ENCODE measurements at regions not wholly inside any gene's neighbourhood (a gene's known extent, or its start where the extent isn't known, plus 50 kb on each side); places are given as distances from the start of the nearest gene placed in this dataset.

- TF ChIP-seq BACH2 (CRISPR knock-in tag; IDR thresholded peaks at IDR 0.05; ENCODE audit: borderline replicate concordance) (no peak), ZNF565 (CRISPR knock-in tag; conservative IDR thresholded peaks at IDR 0.05; ENCODE audit: low read depth) (no peak), ISL1 (CRISPR knock-in tag; IDR thresholded peaks at IDR 0.05) (no peak), CREB5 (CRISPR knock-in tag; IDR thresholded peaks at IDR 0.05; ENCODE audit: low read depth) (no peak), ARNTL (CRISPR knock-in tag; IDR thresholded peaks at IDR 0.05; ENCODE audit: borderline replicate concordance, low read depth) (no peak), SNAI2 (CRISPR knock-in tag; IDR thresholded peaks at IDR 0.05) (no peak), OSR1 (CRISPR knock-in tag; IDR thresholded peaks at IDR 0.05) (no peak), ZC3H10 (CRISPR knock-in tag; IDR thresholded peaks at IDR 0.05) (no peak), RARB (CRISPR knock-in tag; IDR thresholded peaks at IDR 0.05) (no peak), ZFP3 (CRISPR knock-in tag; IDR thresholded peaks at IDR 0.05) (no peak)
Observed at GRCh38 chr11:28592141-28592540, 484.0 kb downstream of the METTL15 start.

GRCh38 chr11:28584992-28585391 is 476.8 kb downstream of the METTL15 start:
- no peak for ATAC-seq
- TF ChIP-seq ISL1 (CRISPR knock-in tag; IDR thresholded peaks at IDR 0.05) (no peak), ZNF8 (CRISPR knock-in tag; IDR thresholded peaks at IDR 0.05) (no peak), CSDC2 (CRISPR knock-in tag; IDR thresholded peaks at IDR 0.05) (no peak), PPARA (CRISPR knock-in tag; IDR thresholded peaks at IDR 0.05; ENCODE audit: borderline replicate concordance) (no peak), ESRRG (CRISPR knock-in tag; IDR thresholded peaks at IDR 0.05) (no peak), GLIS3 (CRISPR knock-in tag; IDR thresholded peaks at IDR 0.05) (no peak), PATZ1 (CRISPR knock-in tag; IDR thresholded peaks at IDR 0.05; ENCODE audit: borderline replicate concordance) (no peak), OSR1 (CRISPR knock-in tag; IDR thresholded peaks at IDR 0.05) (no peak), ZNF565 (CRISPR knock-in tag; conservative IDR thresholded peaks at IDR 0.05; ENCODE audit: low read depth) (no peak), ARNTL (CRISPR knock-in tag; IDR thresholded peaks at IDR 0.05; ENCODE audit: borderline replicate concordance, low read depth) (no peak), BACH2 (CRISPR knock-in tag; IDR thresholded peaks at IDR 0.05; ENCODE audit: borderline replicate concordance) (no peak), RARB (CRISPR knock-in tag; IDR thresholded peaks at IDR 0.05) (no peak), TCF4 (CRISPR knock-in tag; IDR thresholded peaks at IDR 0.05; ENCODE audit: borderline replicate concordance) (no peak)

More at GRCh38 chr11:28592141-28592540, 484.0 kb downstream of the METTL15 start:
- no peak for ATAC-seq

- ATAC-seq: no peak
Observed at GRCh38 chr11:28582506-28582905, 474.3 kb downstream of the METTL15 start.

More at GRCh38 chr11:28582506-28582905, 474.3 kb downstream of the METTL15 start:
- TF ChIP-seq GLIS3 (CRISPR knock-in tag; IDR thresholded peaks at IDR 0.05) (no peak), TOX (CRISPR knock-in tag; IDR thresholded peaks at IDR 0.05; ENCODE audit: borderline replicate concordance) (no peak), CSDC2 (CRISPR knock-in tag; IDR thresholded peaks at IDR 0.05) (no peak), SNAI2 (CRISPR knock-in tag; IDR thresholded peaks at IDR 0.05) (no peak), ESRRG (CRISPR knock-in tag; IDR thresholded peaks at IDR 0.05) (no peak), BACH2 (CRISPR knock-in tag; IDR thresholded peaks at IDR 0.05; ENCODE audit: borderline replicate concordance) (no peak), OSR1 (CRISPR knock-in tag; IDR thresholded peaks at IDR 0.05) (no peak), CSRNP3 (CRISPR knock-in tag; IDR thresholded peaks at IDR 0.05) (no peak), ZFP30 (CRISPR knock-in tag; IDR thresholded peaks at IDR 0.05) (no peak), ZNF565 (CRISPR knock-in tag; conservative IDR thresholded peaks at IDR 0.05; ENCODE audit: low read depth) (no peak), PATZ1 (CRISPR knock-in tag; IDR thresholded peaks at IDR 0.05; ENCODE audit: borderline replicate concordance) (no peak)
